Liver (tissue), 8 donors: ENCODE measurements at regions not wholly inside any gene's neighbourhood (a gene's known extent, or its start where the extent isn't known, plus 50 kb on each side); places are given as distances from the start of the nearest gene placed in this dataset.

ENCODE experiments used
- DNase-seq: peaks from one replicate; pipeline ENCODE4 v3.0.0-alpha.2; 2017; ENCODE audit warnings: low spot score
- H3K27ac ChIP-seq, 2 donors: one replicate each; pipeline ENCODE4 v1.7.0; 2013; ENCODE audit warnings: inconsistent platforms in 2 of 2, low read length in 2 of 2, control low read depth in 1 of 2, low read depth in 1 of 2, mild to moderate bottlenecking in 1 of 2
- H3K27me3 ChIP-seq, 4 donors: one replicate each; pipeline versions ENCODE4 v1.6.1 to v1.7.0; 2013; ENCODE audit warnings: low read length in 3 of 4, inconsistent platforms in 1 of 4, mild to moderate bottlenecking in 1 of 4, moderate library complexity in 1 of 4; ENCODE audit not compliant: control insufficient read depth in 4 of 4, insufficient read depth in 4 of 4
- H3K36me3 ChIP-seq, 4 donors: one replicate each; pipeline versions ENCODE4 v1.6.1 to v1.7.0; 2013; ENCODE audit warnings: low read length in 3 of 4, mild to moderate bottlenecking in 3 of 4, low read depth in 1 of 4, moderate library complexity in 1 of 4; ENCODE audit not compliant: control insufficient read depth in 4 of 4, insufficient read depth in 3 of 4
- H3K4me1 ChIP-seq, 4 donors: one replicate each; pipeline versions ENCODE4 v1.6.1 to v1.7.0; 2013; ENCODE audit warnings: low read length in 3 of 4, mild to moderate bottlenecking in 3 of 4, moderate library complexity in 1 of 4; ENCODE audit not compliant: control insufficient read depth in 4 of 4, insufficient read depth in 4 of 4
- H3K4me3 ChIP-seq, 3 donors: one replicate each; pipeline versions ENCODE4 v1.6.1 to v1.7.0; 2013; ENCODE audit warnings: low read length in 3 of 3, control low read depth in 1 of 3, low read depth in 1 of 3, mild to moderate bottlenecking in 1 of 3
- H3K9ac ChIP-seq, 2 donors: one replicate each; pipeline ENCODE4 v1.7.0; 2013; ENCODE audit warnings: low read length in 2 of 2, mild to moderate bottlenecking in 2 of 2, moderate library complexity in 2 of 2, control low read depth in 1 of 2, low read depth in 1 of 2
- H3K9me3 ChIP-seq, 4 donors: one replicate each; pipeline versions ENCODE4 v1.6.1 to v1.7.0; 2013; ENCODE audit warnings: low read length in 3 of 4; ENCODE audit not compliant: control insufficient read depth in 4 of 4
- FOXA1 ChIP-seq: IDR thresholded peaks from 2 replicates; pipeline ENCODE4 v1.6.1; 2016; ENCODE audit warnings: antibody characterized with exemption
- FOXA2 ChIP-seq: IDR thresholded peaks from 2 replicates; pipeline ENCODE4 v1.6.1; 2016; ENCODE audit warnings: antibody characterized with exemption
- GABPA ChIP-seq, 2 donors: IDR thresholded peaks in 1 of 2; conservative IDR thresholded peaks in 1 of 2; 2 replicates each; pipeline ENCODE4 v1.6.1; 2016; ENCODE audit warnings: antibody characterized with exemption in 2 of 2, mild to moderate bottlenecking in 1 of 2, moderate library complexity in 1 of 2
- HNF4A ChIP-seq, 2 donors: conservative IDR thresholded peaks; 2 replicates each; pipeline ENCODE4 v1.6.1; 2016; ENCODE audit warnings: antibody characterized with exemption in 2 of 2, mild to moderate bottlenecking in 2 of 2
- HNF4G ChIP-seq: IDR thresholded peaks from 2 replicates; pipeline ENCODE4 v1.6.1; 2016; ENCODE audit warnings: antibody characterized with exemption
- NR2F2 ChIP-seq: IDR thresholded peaks from 2 replicates; pipeline ENCODE4 v1.6.1; 2016; ENCODE audit warnings: antibody characterized with exemption
- RXRA ChIP-seq, 2 donors: IDR thresholded peaks; 2 replicates each; pipeline ENCODE4 v1.6.1; 2017 to 2018; ENCODE audit warnings: antibody characterized with exemption in 2 of 2, mild to moderate bottlenecking in 1 of 2
- SP1 ChIP-seq: IDR thresholded peaks from 2 replicates; pipeline ENCODE4 v1.6.1; 2018; ENCODE audit warnings: antibody characterized with exemption, mild to moderate bottlenecking
- TAF1 ChIP-seq: conservative IDR thresholded peaks from 2 replicates; pipeline ENCODE4 v1.6.1; 2016; ENCODE audit warnings: antibody characterized with exemption, mild to moderate bottlenecking
- YY1 ChIP-seq: IDR thresholded peaks from 2 replicates; pipeline ENCODE4 v1.6.1; 2016; ENCODE audit warnings: antibody characterized with exemption, mild to moderate bottlenecking
- WGBS: extraction: QIAGEN DNeasy Blood & Tissue Kit; methylation state at CpG from one replicate; pipeline ENCODE4 v1.1.7; 2013; 5-methylcytosine and 5-hydroxymethylcytosine counted together
- TF ChIP-seq, protein P1 (sequence below): IDR thresholded peaks from 2 replicates; pipeline ENCODE4 v1.6.1; 2016; ENCODE audit warnings: antibody characterized with exemption
- TF ChIP-seq, protein P2 (sequence below): fragments of 150-350 bp; IDR thresholded peaks from 2 replicates; pipeline ENCODE4 v1.5.1; 2017; ENCODE audit warnings: improper control_type of control experiment, low read depth, low read length; ENCODE audit not compliant: missing input control
- TF ChIP-seq, protein P3 (sequence below): IDR thresholded peaks from 2 replicates; pipeline ENCODE4 v1.6.1; 2016; ENCODE audit warnings: antibody characterized with exemption
- TF ChIP-seq, protein P4 (sequence below): IDR thresholded peaks from 2 replicates; pipeline ENCODE4 v1.6.1; 2016; ENCODE audit warnings: antibody characterized with exemption
- TF ChIP-seq, protein P5 (sequence below): IDR thresholded peaks from 2 replicates; pipeline ENCODE4 v1.6.1; 2016; ENCODE audit warnings: antibody characterized with exemption, mild to moderate bottlenecking
- donor health status: healthy.
- donor health status: healthy.
- donor health status: healthy.
- donor health status: healthy.
- donor health status: healthy.

DNA sequence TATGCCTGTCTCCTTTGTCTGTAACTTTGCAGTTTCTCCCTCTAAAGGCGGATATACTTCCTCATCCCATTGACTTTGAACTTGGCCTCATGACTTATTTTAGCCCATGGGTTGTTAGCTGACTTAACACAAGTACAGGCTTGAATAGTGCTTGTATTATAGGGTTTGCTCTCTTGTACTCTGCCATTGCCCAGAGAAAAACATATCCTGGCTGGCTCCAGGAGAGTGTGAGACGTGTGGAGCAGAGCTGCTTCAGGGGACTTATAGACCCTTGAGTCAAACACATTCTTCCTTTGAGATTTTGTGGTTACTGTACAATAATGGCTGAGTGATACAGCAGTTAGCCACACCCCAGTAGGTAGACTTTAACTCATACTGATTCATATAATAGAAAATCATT is 124.0 kb downstream of the RAP2B start:
- no peak overlapping the region for H3K9ac ChIP-seq
- no peaks in the 10 kb centered on the region for H3K9me3 ChIP-seq
- H3K4me1 ChIP-seq: peaks cover 0 to 2% (median 0%) of the 10 kb centered on the region in 4 donors
- WGBS: 86% methylated on average over 2 of the region's 2 CpGs
- H3K27ac ChIP-seq: no peak overlapping the region
- no peak for DNase-seq
- no peak overlapping the region for H3K4me3 ChIP-seq
- no peaks in the 10 kb centered on the region for H3K36me3 ChIP-seq
- TF ChIP-seq RXRA (IDR thresholded peaks at IDR 0.05) (no peak), YY1 (no peak), TAF1 (no peak), FOXA1 (no peak), GABPA (IDR thresholded peaks at IDR 0.05 in 1 of 2, conservative IDR thresholded peaks at IDR 0.05 in 1 of 2) (no peak), HNF4G (no peak), SP1 (no peak), NR2F2 (no peak), FOXA2 (no peak), HNF4A (conservative IDR thresholded peaks at IDR 0.05) (no peak)
- TF ChIP-seq, protein P1, sequence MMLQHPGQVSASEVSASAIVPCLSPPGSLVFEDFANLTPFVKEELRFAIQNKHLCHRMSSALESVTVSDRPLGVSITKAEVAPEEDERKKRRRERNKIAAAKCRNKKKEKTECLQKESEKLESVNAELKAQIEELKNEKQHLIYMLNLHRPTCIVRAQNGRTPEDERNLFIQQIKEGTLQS: no peak
- TF ChIP-seq, protein P2, sequence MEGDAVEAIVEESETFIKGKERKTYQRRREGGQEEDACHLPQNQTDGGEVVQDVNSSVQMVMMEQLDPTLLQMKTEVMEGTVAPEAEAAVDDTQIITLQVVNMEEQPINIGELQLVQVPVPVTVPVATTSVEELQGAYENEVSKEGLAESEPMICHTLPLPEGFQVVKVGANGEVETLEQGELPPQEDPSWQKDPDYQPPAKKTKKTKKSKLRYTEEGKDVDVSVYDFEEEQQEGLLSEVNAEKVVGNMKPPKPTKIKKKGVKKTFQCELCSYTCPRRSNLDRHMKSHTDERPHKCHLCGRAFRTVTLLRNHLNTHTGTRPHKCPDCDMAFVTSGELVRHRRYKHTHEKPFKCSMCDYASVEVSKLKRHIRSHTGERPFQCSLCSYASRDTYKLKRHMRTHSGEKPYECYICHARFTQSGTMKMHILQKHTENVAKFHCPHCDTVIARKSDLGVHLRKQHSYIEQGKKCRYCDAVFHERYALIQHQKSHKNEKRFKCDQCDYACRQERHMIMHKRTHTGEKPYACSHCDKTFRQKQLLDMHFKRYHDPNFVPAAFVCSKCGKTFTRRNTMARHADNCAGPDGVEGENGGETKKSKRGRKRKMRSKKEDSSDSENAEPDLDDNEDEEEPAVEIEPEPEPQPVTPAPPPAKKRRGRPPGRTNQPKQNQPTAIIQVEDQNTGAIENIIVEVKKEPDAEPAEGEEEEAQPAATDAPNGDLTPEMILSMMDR: no peak
- TF ChIP-seq, protein P3, sequence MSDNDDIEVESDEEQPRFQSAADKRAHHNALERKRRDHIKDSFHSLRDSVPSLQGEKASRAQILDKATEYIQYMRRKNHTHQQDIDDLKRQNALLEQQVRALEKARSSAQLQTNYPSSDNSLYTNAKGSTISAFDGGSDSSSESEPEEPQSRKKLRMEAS: no peak
- TF ChIP-seq, protein P4, sequence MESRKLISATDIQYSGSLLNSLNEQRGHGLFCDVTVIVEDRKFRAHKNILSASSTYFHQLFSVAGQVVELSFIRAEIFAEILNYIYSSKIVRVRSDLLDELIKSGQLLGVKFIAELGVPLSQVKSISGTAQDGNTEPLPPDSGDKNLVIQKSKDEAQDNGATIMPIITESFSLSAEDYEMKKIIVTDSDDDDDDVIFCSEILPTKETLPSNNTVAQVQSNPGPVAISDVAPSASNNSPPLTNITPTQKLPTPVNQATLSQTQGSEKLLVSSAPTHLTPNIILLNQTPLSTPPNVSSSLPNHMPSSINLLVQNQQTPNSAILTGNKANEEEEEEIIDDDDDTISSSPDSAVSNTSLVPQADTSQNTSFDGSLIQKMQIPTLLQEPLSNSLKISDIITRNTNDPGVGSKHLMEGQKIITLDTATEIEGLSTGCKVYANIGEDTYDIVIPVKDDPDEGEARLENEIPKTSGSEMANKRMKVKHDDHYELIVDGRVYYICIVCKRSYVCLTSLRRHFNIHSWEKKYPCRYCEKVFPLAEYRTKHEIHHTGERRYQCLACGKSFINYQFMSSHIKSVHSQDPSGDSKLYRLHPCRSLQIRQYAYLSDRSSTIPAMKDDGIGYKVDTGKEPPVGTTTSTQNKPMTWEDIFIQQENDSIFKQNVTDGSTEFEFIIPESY: no peak
- TF ChIP-seq, protein P5, sequence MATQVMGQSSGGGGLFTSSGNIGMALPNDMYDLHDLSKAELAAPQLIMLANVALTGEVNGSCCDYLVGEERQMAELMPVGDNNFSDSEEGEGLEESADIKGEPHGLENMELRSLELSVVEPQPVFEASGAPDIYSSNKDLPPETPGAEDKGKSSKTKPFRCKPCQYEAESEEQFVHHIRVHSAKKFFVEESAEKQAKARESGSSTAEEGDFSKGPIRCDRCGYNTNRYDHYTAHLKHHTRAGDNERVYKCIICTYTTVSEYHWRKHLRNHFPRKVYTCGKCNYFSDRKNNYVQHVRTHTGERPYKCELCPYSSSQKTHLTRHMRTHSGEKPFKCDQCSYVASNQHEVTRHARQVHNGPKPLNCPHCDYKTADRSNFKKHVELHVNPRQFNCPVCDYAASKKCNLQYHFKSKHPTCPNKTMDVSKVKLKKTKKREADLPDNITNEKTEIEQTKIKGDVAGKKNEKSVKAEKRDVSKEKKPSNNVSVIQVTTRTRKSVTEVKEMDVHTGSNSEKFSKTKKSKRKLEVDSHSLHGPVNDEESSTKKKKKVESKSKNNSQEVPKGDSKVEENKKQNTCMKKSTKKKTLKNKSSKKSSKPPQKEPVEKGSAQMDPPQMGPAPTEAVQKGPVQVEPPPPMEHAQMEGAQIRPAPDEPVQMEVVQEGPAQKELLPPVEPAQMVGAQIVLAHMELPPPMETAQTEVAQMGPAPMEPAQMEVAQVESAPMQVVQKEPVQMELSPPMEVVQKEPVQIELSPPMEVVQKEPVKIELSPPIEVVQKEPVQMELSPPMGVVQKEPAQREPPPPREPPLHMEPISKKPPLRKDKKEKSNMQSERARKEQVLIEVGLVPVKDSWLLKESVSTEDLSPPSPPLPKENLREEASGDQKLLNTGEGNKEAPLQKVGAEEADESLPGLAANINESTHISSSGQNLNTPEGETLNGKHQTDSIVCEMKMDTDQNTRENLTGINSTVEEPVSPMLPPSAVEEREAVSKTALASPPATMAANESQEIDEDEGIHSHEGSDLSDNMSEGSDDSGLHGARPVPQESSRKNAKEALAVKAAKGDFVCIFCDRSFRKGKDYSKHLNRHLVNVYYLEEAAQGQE: no peak
- peaks cover 0 to 3% (median 0%) of the 10 kb centered on the region in 4 donors for H3K27me3 ChIP-seq

DNA sequence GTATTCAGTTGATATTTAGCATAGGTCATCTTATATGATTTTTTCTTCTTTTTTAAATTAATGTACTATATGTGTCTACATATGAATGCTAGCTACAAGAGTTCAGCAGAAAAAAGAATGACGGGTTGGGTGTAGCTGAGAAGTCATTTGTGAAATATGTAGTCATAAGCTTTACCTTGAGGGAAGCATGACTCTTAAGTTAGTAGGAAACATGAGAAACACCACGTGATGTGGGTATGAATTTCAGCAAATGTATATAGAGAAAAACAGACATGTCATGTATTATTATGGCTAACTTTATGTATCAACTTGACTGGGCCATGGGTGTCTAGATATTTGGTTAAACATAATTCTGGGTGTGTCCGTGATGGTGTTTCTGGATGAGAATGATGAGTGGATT is 125.0 kb downstream of the RAP2B start:
- Histone ChIP-seq H3K4me3 (no peak overlapping the region), H3K4me1 (peaks cover 0 to 2% (median 0%) of the 10 kb centered on the region in 4 donors), H3K36me3 (no peaks in the 10 kb centered on the region), H3K27ac (no peak overlapping the region), H3K9me3 (no peaks in the 10 kb centered on the region), H3K9ac (no peak overlapping the region), H3K27me3 (peaks cover 0 to 3% (median 0%) of the 10 kb centered on the region in 4 donors)
- DNase-seq: no peak
- TF ChIP-seq, protein P1: no peak
- no peak for TF ChIP-seq YY1
- 94% methylated on average over 3 of the region's 3 CpGs for WGBS
